ENCODE measurements at regions not wholly inside any gene's neighbourhood (a gene's known extent, or its start where the extent isn't known, plus 50 kb on each side); places are given as distances from the start of the nearest gene placed in this dataset.

GRCh38 chr4:14879683-14880082 is 122.6 kb upstream of the CPEB2 start:
- no peak overlapping the region for H3K27ac Mint-ChIP-seq
- H3K4me1 Mint-ChIP-seq, result peaks cover 3% of the 10 kb centered on the region
- no peaks in the 10 kb centered on the region for H3K27me3 ChIP-seq (ENCODE audit: control insufficient read depth, insufficient read depth, low read length, poor library complexity, severe bottlenecking)

GRCh38 chr4:14880805-14881204 is 121.5 kb upstream of the CPEB2 start:
- WGBS, 2 experiments (ENCODE audit: insufficient coverage in 1 of 2, insufficient read length in 1 of 2), result 89 to 100% methylated on average over 1 to 2 of the region's 2 CpGs
- H3K36me3 ChIP-seq (ENCODE audit: control insufficient read depth, insufficient read depth, low read length), result no peaks in the 10 kb centered on the region

More at GRCh38 chr4:14879683-14880082, 122.6 kb upstream of the CPEB2 start:
- Histone ChIP-seq H3K9me3 (ENCODE audit: control insufficient read depth, low read length) (no peaks in the 10 kb centered on the region), H3K27ac (ENCODE audit: low read depth, low read length) (no peak overlapping the region), H3K4me3 (ENCODE audit: low read length) (no peak overlapping the region), H3K4me1 (ENCODE audit: control insufficient read depth, insufficient read depth, low read length) (no peaks in the 10 kb centered on the region), H3K36me3 (ENCODE audit: control insufficient read depth, insufficient read depth, low read length) (no peaks in the 10 kb centered on the region), H3K9ac (ENCODE audit: extremely low read depth, low read length, poor library complexity, severe bottlenecking) (no peak overlapping the region)
- TF ChIP-seq, protein P1, sequence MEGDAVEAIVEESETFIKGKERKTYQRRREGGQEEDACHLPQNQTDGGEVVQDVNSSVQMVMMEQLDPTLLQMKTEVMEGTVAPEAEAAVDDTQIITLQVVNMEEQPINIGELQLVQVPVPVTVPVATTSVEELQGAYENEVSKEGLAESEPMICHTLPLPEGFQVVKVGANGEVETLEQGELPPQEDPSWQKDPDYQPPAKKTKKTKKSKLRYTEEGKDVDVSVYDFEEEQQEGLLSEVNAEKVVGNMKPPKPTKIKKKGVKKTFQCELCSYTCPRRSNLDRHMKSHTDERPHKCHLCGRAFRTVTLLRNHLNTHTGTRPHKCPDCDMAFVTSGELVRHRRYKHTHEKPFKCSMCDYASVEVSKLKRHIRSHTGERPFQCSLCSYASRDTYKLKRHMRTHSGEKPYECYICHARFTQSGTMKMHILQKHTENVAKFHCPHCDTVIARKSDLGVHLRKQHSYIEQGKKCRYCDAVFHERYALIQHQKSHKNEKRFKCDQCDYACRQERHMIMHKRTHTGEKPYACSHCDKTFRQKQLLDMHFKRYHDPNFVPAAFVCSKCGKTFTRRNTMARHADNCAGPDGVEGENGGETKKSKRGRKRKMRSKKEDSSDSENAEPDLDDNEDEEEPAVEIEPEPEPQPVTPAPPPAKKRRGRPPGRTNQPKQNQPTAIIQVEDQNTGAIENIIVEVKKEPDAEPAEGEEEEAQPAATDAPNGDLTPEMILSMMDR (conservative IDR thresholded peaks at IDR 0.05), result no peak
- Mint-ChIP-seq H3K27me3 (ENCODE audit: insufficient read depth) (no peaks in the 10 kb centered on the region), H3K36me3 (ENCODE audit: low read depth) (no peaks in the 10 kb centered on the region), H3K4me3 (no peak overlapping the region), H3K9me3 (no peaks in the 10 kb centered on the region)
- 95 to 96% methylated on average over 6 to 7 of the region's 7 CpGs for WGBS, 2 experiments (ENCODE audit: insufficient coverage in 1 of 2, insufficient read length in 1 of 2)
- no peak for DNase-seq

DNA sequence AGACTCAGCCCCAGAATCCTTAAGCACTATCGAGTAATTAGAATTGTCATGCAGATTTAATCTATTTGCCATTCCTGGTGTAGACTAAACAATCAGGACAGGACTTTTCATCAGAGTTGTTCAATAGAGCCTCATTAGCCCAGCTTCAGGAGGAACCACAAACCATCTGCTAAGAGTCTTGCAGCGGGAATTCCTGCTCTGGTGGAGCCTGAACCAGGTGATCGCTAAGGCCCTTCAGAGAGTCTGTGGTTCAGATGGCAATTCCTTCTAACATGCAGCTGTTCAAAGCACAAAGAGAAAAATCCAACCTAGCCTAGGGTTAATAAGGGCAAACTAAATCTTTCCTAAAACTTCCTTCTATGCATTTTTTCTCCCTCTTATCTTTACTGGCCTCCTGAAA is 119.1 kb upstream of the CPEB2 start:
- Histone ChIP-seq H3K9ac (ENCODE audit: extremely low read depth, low read length, poor library complexity, severe bottlenecking) (no peak overlapping the region), H3K4me3 (ENCODE audit: low read length) (no peak overlapping the region), H3K4me1 (ENCODE audit: control insufficient read depth, insufficient read depth, low read length) (no peaks in the 10 kb centered on the region), H3K9me3 (ENCODE audit: control insufficient read depth, low read length) (no peaks in the 10 kb centered on the region), H3K27ac (ENCODE audit: low read depth, low read length) (no peak overlapping the region), H3K27me3 (ENCODE audit: control insufficient read depth, insufficient read depth, low read length, poor library complexity, severe bottlenecking) (no peaks in the 10 kb centered on the region), H3K36me3 (ENCODE audit: control insufficient read depth, insufficient read depth, low read length) (no peaks in the 10 kb centered on the region)
- Mint-ChIP-seq H3K27me3 (ENCODE audit: insufficient read depth) (no peaks in the 10 kb centered on the region), H3K27ac (no peak overlapping the region), H3K9me3 (no peaks in the 10 kb centered on the region), H3K4me1 (no peaks in the 10 kb centered on the region), H3K36me3 (ENCODE audit: low read depth) (no peaks in the 10 kb centered on the region), H3K4me3 (no peak overlapping the region)
- 92 to 94% methylated on average over 3 of the region's 3 CpGs for WGBS, 2 experiments (ENCODE audit: insufficient coverage in 1 of 2, insufficient read length in 1 of 2)
- peak; percentile 3 for DNase-seq
- TF ChIP-seq, protein P1 (conservative IDR thresholded peaks at IDR 0.05), result no peak

More at GRCh38 chr4:14880805-14881204, 121.5 kb upstream of the CPEB2 start:
- no peak overlapping the region for H3K27ac Mint-ChIP-seq
- TF ChIP-seq, protein P1 (conservative IDR thresholded peaks at IDR 0.05), result no peak
- Histone ChIP-seq H3K4me1 (ENCODE audit: control insufficient read depth, insufficient read depth, low read length) (no peaks in the 10 kb centered on the region), H3K9me3 (ENCODE audit: control insufficient read depth, low read length) (no peaks in the 10 kb centered on the region), H3K9ac (ENCODE audit: extremely low read depth, low read length, poor library complexity, severe bottlenecking) (no peak overlapping the region), H3K27ac (ENCODE audit: low read depth, low read length) (no peak overlapping the region), H3K4me3 (ENCODE audit: low read length) (no peak overlapping the region), H3K27me3 (ENCODE audit: control insufficient read depth, insufficient read depth, low read length, poor library complexity, severe bottlenecking) (no peaks in the 10 kb centered on the region)
- H3K4me3 Mint-ChIP-seq, result no peak overlapping the region
- peaks cover 3% of the 10 kb centered on the region for H3K4me1 Mint-ChIP-seq
- H3K9me3 Mint-ChIP-seq, result no peaks in the 10 kb centered on the region
- H3K36me3 Mint-ChIP-seq (ENCODE audit: low read depth), result no peaks in the 10 kb centered on the region
- no peaks in the 10 kb centered on the region for H3K27me3 Mint-ChIP-seq (ENCODE audit: insufficient read depth)
- DNase-seq, result no peak
